ENCODE measurements at regions not wholly inside any gene's neighbourhood (a gene's known extent, or its start where the extent isn't known, plus 50 kb on each side); places are given as distances from the start of the nearest gene placed in this dataset.

GRCh38 chr3:137205394-137206045, 247.7 kb downstream of the IL20RB start:
- no peak for DNase-seq

GRCh38 chr3:137207616-137208015, 249.8 kb downstream of the IL20RB start:
- no peak for DNase-seq

GRCh38 chr3:137217733-137218132, 259.9 kb downstream of the IL20RB start:
- DNase-seq = no peak

GRCh38 chr3:137219801-137220445, 262.1 kb downstream of the IL20RB start:
- DNase-seq = no peak

GRCh38 chr3:137222736-137223225, 265.0 kb downstream of the IL20RB start:
- no peak for DNase-seq

- no peak for DNase-seq
These were observed 266.7 kb downstream of the IL20RB start for GRCh38 chr3:137224464-137224863.

- no peak for DNase-seq
These were observed 285.1 kb downstream of the IL20RB start for GRCh38 chr3:137242836-137243400.

- DNase-seq = no peak
These were observed 288.7 kb downstream of the IL20RB start for GRCh38 chr3:137246491-137246890.

- no peak for DNase-seq
These were observed 291.6 kb downstream of the IL20RB start for GRCh38 chr3:137249311-137249940.

- DNase-seq = no peak
These were observed 301.3 kb downstream of the IL20RB start for GRCh38 chr3:137259089-137259488.

- peak; percentile 0 for DNase-seq
These were observed 301.9 kb downstream of the IL20RB start for GRCh38 chr3:137259701-137260100.

GRCh38 chr3:137264071-137264820, 306.5 kb downstream of the IL20RB start:
- DNase-seq = peak; percentile 73

- no peak for DNase-seq
These were observed 307.1 kb downstream of the IL20RB start for GRCh38 chr3:137264843-137265330.

- DNase-seq = no peak
These were observed 325.1 kb downstream of the IL20RB start for GRCh38 chr3:137282871-137283270.

GRCh38 chr3:137285924-137286323, 328.1 kb downstream of the IL20RB start:
- no peak for DNase-seq

- no peak for DNase-seq
These were observed 335.3 kb downstream of the IL20RB start for GRCh38 chr3:137293086-137293485.

- no peak for DNase-seq
These were observed 336.4 kb downstream of the IL20RB start for GRCh38 chr3:137294139-137294538.

GRCh38 chr3:137294839-137295238, 337.1 kb downstream of the IL20RB start:
- DNase-seq = no peak

GRCh38 chr3:137295336-137295735, 337.6 kb downstream of the IL20RB start:
- no peak for DNase-seq

- no peak for DNase-seq
These were observed 338.3 kb downstream of the IL20RB start for GRCh38 chr3:137296116-137296515.

- no peak for DNase-seq
These were observed 340.0 kb downstream of the IL20RB start for GRCh38 chr3:137297770-137298169.

GRCh38 chr3:137300703-137301102, 342.9 kb downstream of the IL20RB start:
- no peak for DNase-seq
